Choroid plexus epithelial cell (primary cell): ENCODE measurements at regions not wholly inside any gene's neighbourhood (a gene's known extent, or its start where the extent isn't known, plus 50 kb on each side); places are given as distances from the start of the nearest gene placed in this dataset.

Experiments
- DNase-seq: peaks from one replicate; pipeline ENCODE4 v3.0.0-alpha.2; 2010; ENCODE audit warnings: low read depth
- H3K4me3 ChIP-seq: 2 replicates; pipeline ENCODE4 v1.5.1; 2011; ENCODE audit warnings: low read depth, mild to moderate bottlenecking, control low read depth, low read length, moderate library complexity
- CTCF ChIP-seq: conservative IDR thresholded peaks from 2 replicates; pipeline ENCODE4 v1.5.1; 2011; ENCODE audit warnings: low read depth, mild to moderate bottlenecking, control low read depth, inconsistent platforms, low read length, moderate library complexity

GRCh38 chr4:15349531-15349935 is 78.3 kb upstream of the C1QTNF7 start:
- H3K4me3 ChIP-seq, result no peak overlapping the region
- DNase-seq, result no peak
- no peak for TF ChIP-seq CTCF

DNA sequence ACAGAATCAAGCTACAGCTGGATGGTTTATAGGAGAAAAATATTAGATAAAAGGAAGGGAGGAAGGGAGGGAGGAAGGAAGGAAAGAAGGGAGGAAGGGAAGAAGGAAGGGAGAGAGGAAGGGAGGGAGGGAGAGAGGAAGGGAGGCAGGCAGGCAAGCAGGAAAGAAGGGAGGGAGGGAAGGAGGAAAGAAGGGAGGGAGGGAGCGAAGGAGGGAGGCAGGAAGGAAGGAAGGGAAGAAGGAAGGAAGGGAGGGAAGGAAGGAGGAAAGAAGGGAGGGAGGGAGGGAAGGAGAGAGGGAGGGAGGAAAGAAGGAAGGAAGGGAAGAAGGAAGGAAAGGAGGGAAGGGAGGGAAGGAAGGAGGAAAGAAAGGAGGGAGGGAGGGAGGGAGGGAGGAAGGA is 77.9 kb upstream of the C1QTNF7 start:
- no peak for TF ChIP-seq CTCF
- no peak overlapping the region for H3K4me3 ChIP-seq

GRCh38 chr4:15352524-15352923 is 75.3 kb upstream of the C1QTNF7 start:
- H3K4me3 ChIP-seq, result no peak overlapping the region
- no peak for DNase-seq
- no peak for TF ChIP-seq CTCF

More for the DNA sequence above, 77.9 kb upstream of the C1QTNF7 start:
- no peak for DNase-seq

DNA sequence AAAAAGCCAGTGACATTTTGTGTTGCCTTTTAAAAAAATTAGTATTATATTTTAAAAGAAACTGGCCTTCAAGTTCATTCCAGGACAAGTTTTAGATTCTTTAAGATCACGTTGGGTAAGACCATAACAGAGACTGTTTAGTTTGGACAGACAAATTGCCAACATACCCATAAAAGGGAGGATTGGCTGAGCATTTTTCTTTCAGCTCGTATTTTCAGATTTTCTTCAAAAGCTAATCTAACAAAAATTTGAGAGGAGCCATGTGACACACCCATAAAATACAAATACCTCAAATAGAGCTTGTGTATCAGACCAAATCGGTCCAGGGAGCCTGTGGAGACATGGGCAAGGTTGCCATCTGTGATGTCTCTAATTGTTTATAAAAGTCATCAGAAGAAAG is 74.6 kb upstream of the C1QTNF7 start:
- TF ChIP-seq CTCF, result no peak
- no peak for DNase-seq
- H3K4me3 ChIP-seq, result no peak overlapping the region

DNA sequence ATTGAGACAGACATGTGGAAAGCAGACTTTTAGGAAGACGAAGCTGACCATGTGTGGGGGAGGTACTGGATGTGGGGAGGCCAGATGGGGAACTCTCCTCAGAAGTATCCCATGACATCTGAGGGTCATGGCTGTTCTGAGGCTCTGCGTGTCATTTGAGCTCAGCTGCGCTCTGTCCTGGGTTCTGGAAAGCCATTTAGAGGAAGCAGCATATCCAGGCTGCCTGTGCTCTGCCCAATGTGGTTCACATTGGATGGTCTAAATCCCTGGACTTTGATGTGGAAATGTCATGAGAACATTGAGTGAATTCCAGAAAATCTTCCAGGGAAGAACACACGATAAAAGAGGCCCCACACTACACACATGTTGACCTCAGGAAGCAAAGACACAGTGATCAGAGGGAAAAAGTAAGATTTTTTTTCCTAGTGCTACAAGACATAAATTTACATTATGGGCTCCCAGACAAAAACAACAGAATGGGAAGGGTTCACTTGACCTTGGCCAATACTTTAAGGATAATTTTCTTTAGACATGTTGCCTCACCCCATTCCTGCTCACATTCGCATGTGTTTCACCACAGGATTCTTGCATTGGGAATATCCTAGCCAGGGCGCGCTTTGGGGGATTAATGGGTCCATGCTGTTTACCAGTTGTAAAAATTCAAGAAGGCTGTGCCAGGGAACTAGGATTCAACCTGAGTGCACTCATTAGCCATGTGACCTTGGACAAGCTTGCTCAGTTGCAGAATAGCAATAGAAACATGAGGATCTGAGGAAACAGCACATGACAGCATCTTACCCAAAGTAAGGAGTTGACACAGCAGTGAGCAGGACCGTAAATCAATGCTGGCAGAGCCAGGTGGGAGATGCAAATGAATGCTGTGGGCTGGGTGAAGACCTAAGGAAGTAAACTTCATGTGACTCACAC is 73.2 kb upstream of the C1QTNF7 start:
- DNase-seq, result no peak
- TF ChIP-seq CTCF, result no peak
- H3K4me3 ChIP-seq, result no peak overlapping the region

GRCh38 chr4:15361529-15361928 is 66.3 kb upstream of the C1QTNF7 start:
- no peak overlapping the region for H3K4me3 ChIP-seq
- TF ChIP-seq CTCF, result no peak
- no peak for DNase-seq

DNA sequence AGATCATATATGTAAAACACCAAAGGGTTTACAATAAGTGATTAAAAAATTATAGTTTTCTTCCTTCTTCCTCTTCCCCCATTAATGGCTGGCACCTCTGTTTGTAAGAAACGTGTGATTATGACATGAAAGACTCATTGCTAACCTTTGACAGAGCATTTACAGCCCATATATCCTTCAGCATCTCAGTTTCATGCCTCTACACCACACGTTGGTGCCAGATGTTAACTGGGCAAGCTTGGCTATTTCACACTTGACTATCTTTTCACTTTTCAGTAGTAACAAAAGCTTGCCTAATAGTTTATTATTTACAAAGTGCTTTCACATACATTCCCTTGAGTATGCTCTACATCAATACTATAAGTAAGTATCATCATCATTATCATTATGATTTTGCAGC is 65.3 kb upstream of the C1QTNF7 start:
- TF ChIP-seq CTCF, result no peak
- no peak overlapping the region for H3K4me3 ChIP-seq
- no peak for DNase-seq
